8988T (cell line): ENCODE measurements at regions not wholly inside any gene's neighbourhood (a gene's known extent, or its start where the extent isn't known, plus 50 kb on each side); places are given as distances from the start of the nearest gene placed in this dataset.

Experiments used
- DNase-seq: peaks from one replicate; pipeline ENCODE4 v3.0.0; 2011

DNA sequence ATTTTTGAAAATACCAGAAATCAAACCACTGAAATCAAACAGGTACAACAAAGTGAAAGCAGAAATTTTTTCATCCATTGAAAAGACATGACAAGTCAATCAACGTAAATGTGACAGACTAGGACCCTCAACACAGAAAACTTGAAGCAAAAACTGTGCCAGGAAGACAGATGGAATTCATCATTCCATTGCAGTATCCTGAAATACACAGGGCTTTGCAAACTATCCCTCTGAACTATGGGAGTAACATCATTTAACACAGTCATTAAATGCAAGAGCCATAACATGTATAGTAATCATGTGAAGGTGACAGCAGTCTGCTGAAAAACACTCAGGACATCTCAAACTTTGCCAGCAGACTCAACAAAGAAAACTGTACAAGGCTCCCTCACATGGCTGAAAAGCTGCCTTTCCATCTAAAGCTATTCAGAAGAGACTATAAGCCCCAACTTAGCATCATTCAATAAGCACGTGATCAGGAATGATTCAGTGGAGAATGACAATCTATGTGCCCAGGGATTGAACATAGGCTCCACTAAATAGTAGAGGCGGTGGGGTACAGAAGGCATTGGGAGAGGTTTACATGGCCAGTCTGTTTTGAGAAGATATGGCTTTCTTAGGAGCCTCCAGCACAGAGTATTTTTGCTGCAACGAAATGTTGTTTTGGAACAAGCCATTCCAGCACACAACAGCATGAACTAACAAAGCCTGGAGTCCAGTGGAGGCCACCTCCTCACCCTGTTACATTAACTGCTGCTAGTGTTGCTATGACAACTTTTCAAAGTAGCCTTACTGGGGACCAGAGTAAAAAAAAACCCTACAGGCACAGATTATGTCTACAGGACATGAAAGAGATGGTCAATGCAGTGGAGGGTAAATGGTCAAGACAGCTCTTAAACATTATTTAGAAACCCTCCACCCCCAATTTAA is 274.5 kb upstream of the NOCT start:
- no peak for DNase-seq

DNA sequence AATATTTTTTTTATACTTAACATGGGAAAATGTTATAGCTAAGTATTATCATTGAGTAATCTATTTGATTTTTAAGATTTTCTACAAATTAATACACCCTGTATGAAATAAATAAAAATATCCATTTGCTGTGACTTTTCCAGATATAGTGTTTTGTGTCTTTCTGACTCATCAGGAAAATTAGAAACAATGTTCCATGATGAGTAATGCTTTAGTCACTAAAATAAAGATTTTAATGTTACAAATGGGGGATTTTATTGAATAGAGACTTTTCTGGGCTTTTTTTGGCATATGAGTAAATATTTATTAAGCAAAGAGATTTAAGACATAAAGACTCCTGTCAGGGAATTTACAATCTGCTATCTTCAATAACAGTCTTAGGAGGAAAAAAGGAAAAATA is 279.2 kb upstream of the NOCT start:
- no peak for DNase-seq

DNA sequence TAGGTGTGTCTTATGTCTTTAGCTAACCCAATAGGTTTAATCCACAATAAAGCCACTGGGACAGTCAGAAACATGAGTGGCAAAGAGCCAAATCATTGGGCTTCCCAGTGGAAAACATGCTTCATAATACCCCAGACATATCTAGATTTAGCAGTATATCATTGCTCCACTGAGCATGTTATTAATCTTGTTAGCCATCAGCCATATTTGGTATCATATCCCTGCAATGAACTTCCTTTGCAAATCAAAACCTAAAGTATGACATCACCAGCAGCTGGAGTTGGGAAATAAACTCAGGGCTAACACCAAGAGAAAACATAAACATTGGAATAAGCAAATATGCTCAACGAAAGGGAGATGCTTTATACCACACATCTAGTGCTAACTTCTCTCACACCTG is 280.8 kb upstream of the NOCT start:
- DNase-seq: no peak

DNA sequence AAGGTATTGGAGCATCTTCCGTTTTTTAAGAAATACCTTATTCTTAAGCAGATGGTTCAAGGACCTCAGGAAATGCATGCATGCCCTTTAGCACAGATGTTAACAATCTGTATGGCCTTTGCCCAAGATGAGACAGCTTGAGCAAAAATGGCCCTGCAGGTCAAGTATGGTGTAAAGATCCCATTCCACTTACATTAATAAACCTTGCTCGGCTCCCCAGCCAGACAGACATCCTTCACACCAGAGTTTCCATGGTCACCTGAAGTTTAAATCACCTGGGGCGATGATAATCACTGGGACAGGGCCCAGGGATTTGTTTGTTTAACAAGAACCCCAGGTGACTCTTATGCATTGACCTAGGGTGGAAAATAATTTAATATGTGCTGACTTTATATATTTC is 287.0 kb upstream of the NOCT start:
- no peak for DNase-seq

DNA sequence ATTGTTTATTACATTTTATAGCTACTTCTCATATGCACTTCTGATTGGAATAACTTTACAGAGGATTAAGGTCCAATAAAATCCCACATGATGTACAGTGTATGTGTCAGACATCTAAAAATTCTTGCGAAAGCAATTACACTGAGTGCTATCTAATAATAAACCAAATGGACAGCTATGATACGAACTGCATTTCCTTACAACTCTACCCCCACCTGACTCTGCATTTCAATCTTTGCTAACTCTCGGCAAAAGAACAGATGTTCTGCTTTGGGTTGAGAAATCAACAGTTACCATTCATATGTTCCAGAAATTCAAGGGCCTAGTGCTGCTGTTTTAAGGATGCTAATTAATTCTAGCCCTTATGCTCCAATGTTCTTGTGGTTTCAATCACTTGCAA is 287.9 kb upstream of the NOCT start:
- no peak for DNase-seq

DNA sequence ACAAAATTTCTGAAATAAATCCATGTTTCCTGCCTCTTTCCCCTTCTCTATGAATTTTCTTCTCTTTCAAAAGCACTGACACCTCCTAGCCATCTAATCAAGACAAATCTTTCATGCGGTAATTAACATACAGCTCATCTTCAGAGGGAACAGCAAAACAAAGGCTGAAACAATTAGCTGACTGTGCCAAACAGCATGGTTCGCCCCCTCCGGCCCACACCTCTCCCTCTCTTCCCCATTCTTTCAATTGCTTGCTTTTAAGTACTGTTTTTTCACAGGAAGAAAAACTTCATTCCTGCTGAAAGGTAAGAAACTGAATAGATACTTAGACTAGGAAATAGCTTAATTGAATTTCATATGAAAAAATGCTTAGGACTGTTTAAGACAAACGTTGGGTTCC is 291.1 kb upstream of the NOCT start:
- no peak for DNase-seq

DNA sequence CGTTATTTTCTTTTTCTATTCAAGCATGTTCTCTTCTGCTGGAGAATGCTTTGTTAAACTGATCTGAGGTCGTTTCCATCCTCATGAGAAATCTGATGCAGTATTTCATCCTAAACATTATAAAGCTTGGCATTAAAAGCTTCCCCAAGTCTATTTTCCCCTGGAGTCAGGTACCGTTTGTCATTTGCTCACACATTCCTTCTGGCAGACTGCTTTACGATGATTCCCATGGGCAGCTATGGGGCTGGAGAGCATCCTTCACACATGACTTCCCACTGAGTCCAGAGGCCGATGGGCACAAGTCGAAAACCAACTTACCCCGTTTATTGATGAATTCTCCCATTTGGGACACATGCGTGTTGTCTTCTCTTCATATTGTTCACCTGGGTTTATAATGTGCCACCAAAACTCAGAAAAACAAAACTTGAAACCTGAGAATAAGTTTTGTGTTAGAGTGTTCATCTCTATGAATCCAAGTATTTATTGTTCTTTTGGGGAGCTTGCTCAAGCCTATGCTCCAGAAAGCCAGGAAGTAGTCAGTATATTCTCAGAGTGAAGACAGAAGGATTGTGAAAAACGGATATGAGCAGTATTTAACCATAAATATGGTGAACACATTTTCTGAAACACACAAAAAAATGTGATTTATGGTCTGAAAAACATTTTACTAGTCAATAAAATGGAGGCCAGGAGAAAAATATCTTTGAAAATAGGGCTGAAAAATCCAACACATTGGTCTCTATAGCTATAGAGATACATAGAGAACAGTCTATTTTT is 298.8 kb upstream of the NOCT start:
- DNase-seq: no peak

DNA sequence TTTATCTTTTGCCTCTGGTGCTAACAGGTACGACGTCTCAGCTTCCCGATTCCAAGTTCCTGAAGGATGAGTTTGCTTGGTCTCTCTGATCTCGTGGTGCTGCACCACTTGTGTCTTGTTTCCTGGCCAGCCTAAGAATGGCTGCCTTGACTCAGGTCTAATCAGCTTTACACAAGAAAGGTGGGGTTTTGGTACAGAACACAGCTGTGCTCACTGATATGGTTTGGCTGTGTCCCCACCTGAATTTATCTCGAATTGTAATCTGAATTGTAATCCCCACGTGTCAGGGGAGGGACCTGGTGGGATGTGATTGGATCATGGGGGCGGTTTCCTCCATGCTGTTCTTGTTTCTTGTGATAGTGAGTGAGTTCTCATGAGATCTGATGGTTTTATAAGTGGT is 305.3 kb upstream of the NOCT start:
- no peak for DNase-seq

DNA sequence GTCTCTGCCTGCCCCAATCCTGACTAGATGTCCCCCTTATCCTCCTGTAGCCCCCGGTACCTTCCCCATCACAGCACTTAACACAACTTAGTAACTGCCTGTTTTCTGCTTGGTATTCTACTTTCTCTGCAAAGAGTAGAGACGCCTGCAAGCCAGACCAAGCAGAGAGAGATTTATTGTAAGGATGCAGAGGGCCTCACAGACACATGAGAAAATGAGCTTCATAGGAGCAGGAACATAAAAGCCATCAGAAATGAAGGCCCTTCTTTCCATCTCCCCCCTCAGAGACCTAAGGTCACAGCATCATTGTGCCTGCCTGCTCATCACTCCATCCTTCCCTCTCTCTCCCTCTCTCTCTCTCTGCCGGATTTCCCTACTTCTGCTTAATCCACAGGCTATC is 305.7 kb upstream of the NOCT start:
- no peak for DNase-seq

DNA sequence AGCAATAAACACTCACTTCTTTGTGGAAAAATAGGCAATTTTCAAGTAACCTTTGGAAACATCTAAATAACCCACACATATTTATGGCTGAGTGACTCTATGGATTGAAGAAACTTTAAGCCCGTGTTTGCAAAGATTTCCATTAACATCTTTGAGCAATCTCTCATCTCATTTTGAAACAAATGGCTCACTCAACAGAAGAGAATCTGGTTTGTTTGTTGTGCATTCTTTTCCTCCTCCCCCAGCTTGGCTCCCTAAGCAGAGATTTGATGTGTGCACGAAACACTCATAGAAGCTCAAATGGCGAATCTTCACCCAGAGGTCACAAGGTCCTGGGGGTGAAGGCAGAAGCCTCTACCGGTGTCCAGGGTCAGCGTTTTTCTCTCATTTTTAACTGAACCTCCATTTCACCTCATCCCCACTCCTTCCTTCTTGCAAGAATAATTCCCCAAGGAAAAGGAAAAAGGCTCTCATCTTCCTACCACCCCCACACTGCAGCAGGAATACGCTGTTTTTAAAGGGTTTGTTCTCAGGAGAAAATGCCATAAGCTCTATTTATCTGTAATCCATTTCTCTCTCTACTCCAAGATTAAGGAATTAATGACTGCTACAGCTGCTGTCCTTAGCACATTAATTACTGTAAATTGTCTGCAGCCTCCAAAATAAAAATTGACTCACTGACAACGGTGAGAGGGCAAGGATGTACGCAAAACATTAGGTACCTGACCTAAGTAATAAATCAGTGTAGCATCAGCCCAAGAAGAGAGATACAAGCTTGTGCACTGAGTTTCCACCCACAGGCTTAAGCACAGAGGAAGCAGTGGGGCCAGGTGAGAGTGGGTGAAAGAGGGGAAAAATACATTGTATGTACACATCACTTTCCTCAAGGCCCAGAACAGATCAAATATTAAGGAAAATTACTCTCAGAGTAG is 307.6 kb upstream of the NOCT start:
- DNase-seq: no peak

DNA sequence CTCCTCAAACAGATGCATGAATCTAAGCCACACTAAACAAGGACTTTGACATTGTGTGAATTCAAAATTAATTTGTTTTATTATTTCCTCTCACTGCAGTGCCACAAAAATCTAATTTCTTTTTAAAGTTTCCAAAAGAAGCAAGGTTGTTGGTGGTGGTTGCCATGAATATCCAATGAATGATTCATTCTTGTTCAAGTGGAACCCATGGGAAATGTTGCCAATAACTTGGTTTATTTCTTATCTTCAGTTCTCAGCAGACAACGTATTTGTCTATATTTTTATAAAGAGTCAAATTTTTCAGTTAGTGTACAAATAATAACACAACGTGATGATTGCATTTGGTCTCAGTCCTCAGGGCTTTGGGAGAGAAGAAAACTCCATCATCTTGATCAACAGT is 309.4 kb upstream of the NOCT start:
- DNase-seq: no peak

DNA sequence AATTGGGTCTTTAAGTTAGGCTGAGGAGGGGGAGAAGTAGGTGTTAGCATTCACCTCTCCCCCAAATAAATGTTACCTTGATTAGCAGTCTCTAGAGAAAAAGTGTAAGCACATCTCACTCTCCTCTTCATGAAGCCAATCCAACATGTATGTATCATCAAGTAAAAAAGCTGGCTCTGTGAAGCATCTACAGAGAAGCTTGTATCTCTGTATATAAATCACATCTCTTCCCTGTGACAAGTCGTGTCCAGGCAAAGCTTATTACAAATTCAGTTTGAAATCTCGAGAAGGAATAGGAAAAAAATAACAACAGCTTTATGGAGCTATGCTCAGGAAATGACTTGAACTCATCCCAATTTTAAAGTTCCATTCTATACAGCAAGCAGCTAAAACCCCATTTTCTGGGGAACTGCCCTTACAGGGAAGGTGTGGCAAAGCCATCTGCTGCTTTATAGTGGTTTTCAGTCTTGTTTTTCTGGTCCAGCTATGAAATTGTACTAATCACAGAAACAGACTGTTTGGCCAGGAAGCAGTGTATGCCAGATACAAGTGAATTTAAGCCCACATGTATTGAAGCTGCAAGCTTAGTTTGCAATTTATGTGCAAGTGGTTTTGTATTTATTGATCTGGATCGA is 313.3 kb upstream of the NOCT start:
- DNase-seq: no peak

DNA sequence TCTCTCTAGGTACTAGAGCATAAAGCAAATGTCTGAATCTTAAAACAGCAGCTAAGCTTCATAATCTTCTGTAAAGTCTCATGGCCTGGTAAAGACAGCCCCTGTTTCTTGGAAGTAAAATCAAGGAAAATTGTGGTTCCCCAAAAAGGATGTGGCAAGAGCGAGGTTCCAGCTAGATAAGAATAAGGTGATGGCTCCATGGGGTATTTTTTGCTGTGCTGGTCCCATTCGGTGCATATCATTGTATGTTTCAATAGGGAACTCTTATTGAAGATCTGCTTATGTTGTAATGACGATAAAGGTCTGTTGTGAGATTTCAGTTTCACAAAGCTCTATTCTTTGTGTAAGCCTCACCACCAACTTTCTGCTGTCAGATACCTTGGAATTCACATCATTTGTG is 316.9 kb upstream of the NOCT start:
- DNase-seq: no peak

DNA sequence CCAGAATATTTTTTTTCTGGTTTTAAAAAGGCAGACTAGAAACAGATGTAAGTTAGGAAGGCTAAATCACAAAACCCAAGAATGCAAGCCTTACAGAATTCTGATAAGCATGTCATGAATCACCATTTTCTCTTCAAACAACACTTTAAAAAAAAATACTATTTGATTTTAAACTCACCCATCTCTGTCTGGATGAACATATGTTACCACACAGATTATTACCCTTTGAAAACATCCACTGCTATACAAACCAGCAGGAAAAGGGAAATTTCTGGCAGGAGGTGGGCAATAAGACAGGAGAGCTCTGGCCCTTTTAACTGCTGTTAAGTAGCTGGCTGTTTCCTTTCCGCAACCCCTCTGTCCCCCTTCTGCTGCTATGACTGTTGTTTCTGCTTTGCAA is 317.7 kb upstream of the NOCT start:
- DNase-seq: no peak

DNA sequence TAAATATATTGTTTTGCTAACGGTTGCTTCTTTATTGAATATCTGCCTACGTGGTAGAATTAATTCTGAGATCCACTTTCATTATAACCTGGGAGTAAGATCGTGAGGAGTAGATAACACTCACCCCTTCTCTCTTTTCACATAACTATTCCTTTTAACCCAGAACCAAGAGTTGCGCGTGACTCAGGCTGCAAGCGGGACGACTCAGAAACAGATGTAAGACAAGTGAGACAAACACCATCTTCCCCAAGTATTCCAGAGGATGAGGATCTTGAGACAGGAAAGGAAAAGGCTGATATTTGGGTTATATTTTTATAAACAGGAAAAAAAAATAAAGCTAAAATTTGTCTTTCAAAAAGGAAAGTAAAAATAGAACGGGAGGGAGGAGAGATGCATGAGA is 318.8 kb upstream of the NOCT start:
- DNase-seq: no peak

DNA sequence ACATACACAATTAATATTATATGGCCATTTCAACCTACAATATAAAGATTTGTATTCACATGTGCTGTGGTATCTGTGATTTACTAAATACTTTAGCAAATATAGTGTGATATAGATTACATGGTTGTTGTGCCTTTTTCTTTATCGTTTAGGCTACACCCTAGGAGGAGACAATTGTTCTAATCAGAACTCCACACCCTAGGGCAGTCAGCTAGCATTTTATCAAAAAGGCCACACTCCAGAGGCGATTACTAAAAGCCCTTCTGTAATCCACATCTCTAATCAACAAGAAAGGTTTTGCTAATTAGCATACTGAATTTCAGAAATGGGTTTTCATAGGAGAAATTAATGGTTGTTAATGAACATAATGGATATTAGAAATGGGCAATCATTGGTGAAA is 319.5 kb upstream of the NOCT start:
- no peak for DNase-seq

DNA sequence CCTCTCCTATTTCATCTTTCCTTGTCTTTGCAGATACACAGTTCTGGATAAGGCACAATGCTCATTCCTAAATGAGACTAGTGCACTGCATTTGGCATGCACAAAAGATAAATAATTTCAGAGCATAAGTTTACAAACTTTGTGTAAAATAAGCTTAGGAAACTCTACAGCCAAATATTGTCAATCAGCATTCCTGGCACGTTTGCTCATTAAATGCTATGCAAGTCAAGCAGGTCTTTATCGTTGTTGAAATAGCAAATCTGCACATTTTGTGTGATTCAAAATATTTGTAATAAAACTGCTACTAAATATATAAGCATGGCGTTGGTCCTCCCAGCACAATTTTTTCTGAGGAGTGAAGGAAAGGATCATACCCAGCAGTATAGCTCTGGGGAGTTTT is 322.1 kb upstream of the NOCT start:
- no peak for DNase-seq

DNA sequence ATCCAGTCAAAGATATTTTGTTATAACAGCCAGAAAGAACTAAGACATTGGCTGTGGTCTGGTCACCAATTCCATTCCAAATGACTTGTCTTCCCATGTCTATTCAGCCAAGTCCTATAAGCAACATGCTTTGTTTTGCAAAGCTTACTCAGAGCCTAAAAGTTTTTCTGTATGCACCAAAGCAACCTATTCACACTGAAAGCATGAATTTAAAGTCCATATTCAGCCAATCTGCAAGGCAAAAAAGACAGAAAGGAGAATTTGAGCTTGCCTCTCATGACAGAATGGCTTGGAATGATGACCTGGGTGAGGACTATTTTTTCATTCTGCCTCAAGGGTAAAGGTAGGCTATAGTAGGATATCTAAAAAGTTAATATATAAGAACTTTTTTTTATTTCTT is 323.2 kb upstream of the NOCT start:
- no peak for DNase-seq

DNA sequence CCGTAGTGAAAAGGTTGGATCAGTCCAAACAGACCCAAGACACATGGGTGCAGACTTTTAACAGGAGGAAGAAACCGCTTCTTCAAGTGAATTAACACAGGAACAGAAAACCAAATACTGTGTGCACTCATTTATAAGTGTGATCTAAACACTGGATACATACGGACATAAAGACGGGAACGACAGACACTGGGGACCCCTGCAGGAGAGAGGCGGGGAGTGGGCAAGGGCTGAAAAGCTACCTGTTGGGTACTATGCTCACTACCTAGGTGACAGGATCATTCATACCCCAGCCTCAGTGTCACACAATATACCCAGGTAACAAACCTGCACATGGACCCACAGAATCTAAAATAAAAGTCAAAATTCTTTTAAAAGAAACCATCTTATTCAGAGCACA is 326.0 kb upstream of the NOCT start:
- no peak for DNase-seq

DNA sequence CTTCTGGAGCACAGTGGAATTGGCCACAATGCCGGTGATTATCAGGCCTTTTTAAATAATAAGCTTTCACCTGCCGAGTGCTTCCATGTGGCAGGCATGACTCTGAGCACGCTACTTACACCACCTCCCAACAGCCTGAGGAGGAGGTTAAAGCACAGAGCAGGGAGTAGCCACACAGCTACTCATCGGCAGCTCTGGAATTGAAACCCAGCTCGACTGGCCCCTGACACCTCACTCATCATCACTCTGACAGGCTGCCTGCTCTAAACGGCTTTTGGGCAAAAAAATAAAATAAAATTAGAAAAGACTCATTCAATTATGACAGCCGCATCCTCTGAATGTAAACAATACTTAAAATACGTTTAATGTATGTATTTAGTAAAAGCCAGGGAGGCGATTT is 326.4 kb upstream of the NOCT start:
- DNase-seq: no peak

DNA sequence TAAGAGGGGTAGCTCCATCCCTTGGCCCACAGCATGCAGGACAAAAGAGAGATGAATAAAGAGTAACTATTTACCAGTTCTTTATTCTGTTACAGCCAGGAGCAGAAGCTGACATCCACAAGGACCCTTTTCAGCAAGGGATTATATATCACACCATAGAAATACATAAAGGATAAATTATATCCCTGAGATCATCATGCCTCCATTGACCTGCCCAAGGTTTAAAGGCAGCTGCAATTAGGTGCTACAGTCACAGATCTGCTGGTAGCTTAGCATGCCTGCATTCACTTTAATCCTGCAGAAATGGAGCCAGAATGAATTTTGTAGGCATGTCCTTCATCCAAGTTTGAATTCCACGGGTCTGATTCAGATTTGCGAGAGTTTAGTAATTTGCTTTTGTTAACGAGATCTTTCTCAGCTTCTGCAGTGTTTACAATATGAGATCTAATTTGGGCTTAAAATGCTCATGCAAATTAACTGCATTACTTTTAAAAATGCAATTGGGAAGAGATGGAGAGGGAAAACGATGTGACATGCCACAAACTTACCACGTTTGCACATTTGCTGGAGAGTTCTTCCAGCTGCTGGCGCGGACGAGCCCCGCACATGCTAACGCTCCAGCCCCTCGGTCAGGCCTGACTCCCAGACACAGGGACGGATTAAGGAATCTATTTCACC is 327.0 kb upstream of the NOCT start:
- no peak for DNase-seq
